NCI-H526 (cell line): ENCODE measurements at regions not wholly inside any gene's neighbourhood (a gene's known extent, or its start where the extent isn't known, plus 50 kb on each side); places are given as distances from the start of the nearest gene placed in this dataset.
A peak's percentile ranks its signal among the peaks of the same experiment; 100 is the strongest.

Source experiments
- DNase-seq, 2 experiments: peaks; one replicate each; lab custom pipeline; 2025; lab: John Stamatoyannopoulos, UW

- DNase-seq: no peak
Observed at GRCh38 chr3:117184574-117184973, 475.0 kb downstream of the TUSC7 start.

- DNase-seq: no peak
Observed at GRCh38 chr3:117191245-117191644, 481.7 kb downstream of the TUSC7 start.

GRCh38 chr3:117192888-117193287 is 483.3 kb downstream of the TUSC7 start:
- DNase-seq: no peak

GRCh38 chr3:117193390-117193789 is 483.8 kb downstream of the TUSC7 start:
- DNase-seq: peak in 1 of 2 experiments; percentile 11

GRCh38 chr3:117195034-117195433 is 485.5 kb downstream of the TUSC7 start:
- no peak for DNase-seq

GRCh38 chr3:117200962-117201361 is 491.4 kb downstream of the TUSC7 start:
- no peak for DNase-seq

GRCh38 chr3:117201901-117202774 is 492.6 kb downstream of the TUSC7 start:
- DNase-seq: no peak

- no peak for DNase-seq
Observed at GRCh38 chr3:117217355-117217754, 507.8 kb downstream of the TUSC7 start.

GRCh38 chr3:117217760-117218316 is 508.3 kb downstream of the TUSC7 start:
- DNase-seq: no peak

GRCh38 chr3:117218641-117219048 is 509.1 kb downstream of the TUSC7 start:
- no peak for DNase-seq

- no peak for DNase-seq
Observed at GRCh38 chr3:117219296-117219695, 509.7 kb downstream of the TUSC7 start.

GRCh38 chr3:117226932-117227331 is 517.4 kb downstream of the TUSC7 start:
- DNase-seq: no peak

GRCh38 chr3:117228466-117228865 is 518.9 kb downstream of the TUSC7 start:
- DNase-seq: no peak

GRCh38 chr3:117230924-117231323 is 521.3 kb downstream of the TUSC7 start:
- DNase-seq: no peak

- DNase-seq: no peak
Observed at GRCh38 chr3:117234331-117234730, 524.8 kb downstream of the TUSC7 start.

GRCh38 chr3:117235304-117235703 is 525.7 kb downstream of the TUSC7 start:
- DNase-seq: no peak

GRCh38 chr3:117238806-117239205 is 529.2 kb downstream of the TUSC7 start:
- no peak for DNase-seq

- DNase-seq: peak; percentile 29 to 33
Observed at GRCh38 chr3:117243657-117244056, 534.1 kb downstream of the TUSC7 start.

- DNase-seq: peak; percentile 72 to 82
Observed at GRCh38 chr3:117246771-117247555, 537.4 kb downstream of the TUSC7 start.

- DNase-seq: peak in 1 of 2 experiments; percentile 11
Observed at GRCh38 chr3:117248153-117248552, 538.6 kb downstream of the TUSC7 start.

GRCh38 chr3:117252208-117252607 is 542.6 kb downstream of the TUSC7 start:
- no peak for DNase-seq

- no peak for DNase-seq
Observed at GRCh38 chr3:117252651-117253050, 543.1 kb downstream of the TUSC7 start.

GRCh38 chr3:117253636-117254035 is 544.1 kb downstream of the TUSC7 start:
- DNase-seq: no peak
